ENCODE measurements at regions not wholly inside any gene's neighbourhood (a gene's known extent, or its start where the extent isn't known, plus 50 kb on each side); places are given as distances from the start of the nearest gene placed in this dataset.

- CTCF ChIA-PET = no interaction called here
Observed at GRCh38 chr5:6806668-6807067, 93.4 kb downstream of the TENT4A start.

GRCh38 chr5:6808462-6808861, 95.2 kb downstream of the TENT4A start:
- ATAC-seq (no peak), DNase-seq (ENCODE audit: low read depth, low spot score) (no peak)
- Histone ChIP-seq H3K27ac (ENCODE audit: low read length) (no peak overlapping the region), H3K36me3 (ENCODE audit: control insufficient read depth, insufficient read depth, low read length) (no peaks in the 10 kb centered on the region), H3K4me1 (ENCODE audit: control insufficient read depth, insufficient read depth, low read length) (peaks cover 4% of the 10 kb centered on the region), H3K9me3 (ENCODE audit: control insufficient read depth, insufficient read depth, low read depth, low read length) (peaks cover 9% of the 10 kb centered on the region; the same call in 1 of the 2 replicates), H3K27me3 (ENCODE audit: control insufficient read depth, insufficient read depth, low read length) (no peaks in the 10 kb centered on the region), H3K4me3 (ENCODE audit: low read depth in 2 of 2, low read length in 2 of 2) (no peak overlapping the region)
- ChIA-PET CTCF (no interaction called here), POLR2A (no interaction called here)
- intact Hi-C loops (cut with micrococcal nuclease; ENCODE audit: unreplicated experiment) = no loop called here
- no TSS peak for BruUV-seq (replicated peaks)
- in situ Hi-C loops (cut with HindIII; ENCODE audit: low pct_unique_long_range_greater_than_20kb, low sequenced_read_pairs) = no loop called here
- TF ChIP-seq REST (IDR thresholded peaks at IDR 0.05; ENCODE audit: insufficient read depth in 1 of 2, low read depth in 2 of 2, low read length in 1 of 2) (no peak), TCF7L2 (IDR thresholded peaks at IDR 0.05; ENCODE audit: low read depth, low read length) (no peak)

More at GRCh38 chr5:6806668-6807067, 93.4 kb downstream of the TENT4A start:
- no peak overlapping the region for H3K4me3 ChIP-seq (ENCODE audit: low read depth in 2 of 2, low read length in 2 of 2)
- H3K27me3 ChIP-seq (ENCODE audit: control insufficient read depth, insufficient read depth, low read length) = no peaks in the 10 kb centered on the region
- POLR2A ChIA-PET = no interaction called here
- H3K36me3 ChIP-seq (ENCODE audit: control insufficient read depth, insufficient read depth, low read length) = no peaks in the 10 kb centered on the region
- ATAC-seq (no peak), DNase-seq (ENCODE audit: low read depth, low spot score) (no peak)
- TF ChIP-seq CTCF (IDR thresholded peaks at IDR 0.05) (no peak), REST (IDR thresholded peaks at IDR 0.05; ENCODE audit: insufficient read depth in 1 of 2, low read depth in 2 of 2, low read length in 1 of 2) (no peak), POLR2AphosphoS5 (IDR thresholded peaks at IDR 0.05; ENCODE audit: low read depth, low read length) (no peak), SIN3A (IDR thresholded peaks at IDR 0.05; ENCODE audit: borderline replicate concordance, insufficient read depth, low read depth, low read length) (no peak), TCF7L2 (IDR thresholded peaks at IDR 0.05; ENCODE audit: low read depth, low read length) (no peak)
- in situ Hi-C loops (cut with HindIII; ENCODE audit: low pct_unique_long_range_greater_than_20kb, low sequenced_read_pairs) (no loop called here), intact Hi-C loops (cut with micrococcal nuclease; ENCODE audit: unreplicated experiment) (no loop called here)
- no peak overlapping the region for H3K27ac ChIP-seq (ENCODE audit: low read length)
- H3K4me1 ChIP-seq (ENCODE audit: control insufficient read depth, insufficient read depth, low read length) = no peaks in the 10 kb centered on the region; the same call in 1 of the 2 replicates
- H3K9me3 ChIP-seq (ENCODE audit: control insufficient read depth, insufficient read depth, low read depth, low read length) = peaks cover 9% of the 10 kb centered on the region; the same call in 1 of the 2 replicates
- no TSS peak for BruUV-seq (replicated peaks)

Measured in Panc1 (cell line).